ENCODE measurements at regions not wholly inside any gene's neighbourhood (a gene's known extent, or its start where the extent isn't known, plus 50 kb on each side); places are given as distances from the start of the nearest gene placed in this dataset.

DNA sequence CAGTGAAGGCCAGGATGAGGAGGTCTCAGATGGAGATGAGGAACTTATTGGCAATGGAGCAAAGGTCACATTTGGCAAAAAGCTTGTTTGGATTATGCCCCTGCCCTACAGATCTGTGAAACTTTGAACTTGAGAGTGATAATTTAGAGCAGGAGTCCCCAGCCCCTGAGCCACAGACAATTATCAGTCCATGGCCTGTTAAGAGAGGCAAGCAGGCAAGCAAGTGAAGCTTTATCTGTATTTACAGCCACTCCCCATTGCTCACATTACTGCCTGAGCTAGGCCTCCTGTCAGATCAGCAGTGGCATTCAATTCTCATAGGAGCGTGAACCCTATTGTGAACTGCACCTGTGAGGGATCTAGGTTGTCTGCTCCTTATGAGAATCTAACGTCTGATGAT, 1076.9 kb upstream of the TENM4 start:
- DNase-seq (no peak), ATAC-seq (ENCODE audit: low FRiP score in 2 of 2) (no peak)
- TF ChIP-seq POLR2AphosphoS5 (IDR thresholded peaks at IDR 0.05) (no peak), EP300 (IDR thresholded peaks at IDR 0.05) (no peak), POLR2A (IDR thresholded peaks at IDR 0.05) (no peak)
- TF ChIP-seq, protein P1, sequence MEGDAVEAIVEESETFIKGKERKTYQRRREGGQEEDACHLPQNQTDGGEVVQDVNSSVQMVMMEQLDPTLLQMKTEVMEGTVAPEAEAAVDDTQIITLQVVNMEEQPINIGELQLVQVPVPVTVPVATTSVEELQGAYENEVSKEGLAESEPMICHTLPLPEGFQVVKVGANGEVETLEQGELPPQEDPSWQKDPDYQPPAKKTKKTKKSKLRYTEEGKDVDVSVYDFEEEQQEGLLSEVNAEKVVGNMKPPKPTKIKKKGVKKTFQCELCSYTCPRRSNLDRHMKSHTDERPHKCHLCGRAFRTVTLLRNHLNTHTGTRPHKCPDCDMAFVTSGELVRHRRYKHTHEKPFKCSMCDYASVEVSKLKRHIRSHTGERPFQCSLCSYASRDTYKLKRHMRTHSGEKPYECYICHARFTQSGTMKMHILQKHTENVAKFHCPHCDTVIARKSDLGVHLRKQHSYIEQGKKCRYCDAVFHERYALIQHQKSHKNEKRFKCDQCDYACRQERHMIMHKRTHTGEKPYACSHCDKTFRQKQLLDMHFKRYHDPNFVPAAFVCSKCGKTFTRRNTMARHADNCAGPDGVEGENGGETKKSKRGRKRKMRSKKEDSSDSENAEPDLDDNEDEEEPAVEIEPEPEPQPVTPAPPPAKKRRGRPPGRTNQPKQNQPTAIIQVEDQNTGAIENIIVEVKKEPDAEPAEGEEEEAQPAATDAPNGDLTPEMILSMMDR (IDR thresholded peaks at IDR 0.05) = no peak
- Histone ChIP-seq H3K9me3 (no peaks in the 10 kb centered on the region), H3K4me3 (no peak overlapping the region), H3K27me3 (no peaks in the 10 kb centered on the region), H3K27ac (no peak overlapping the region), H3K4me1 (no peaks in the 10 kb centered on the region), H3K36me3 (no peaks in the 10 kb centered on the region)
- WGBS, 2 donors = 79 to 88% methylated on average over 2 of the region's 2 CpGs

- H3K27ac ChIP-seq = no peak overlapping the region
- no peak for TF ChIP-seq POLR2AphosphoS5 (IDR thresholded peaks at IDR 0.05)
- no peak for TF ChIP-seq POLR2A (IDR thresholded peaks at IDR 0.05)
- no peak for TF ChIP-seq EP300 (IDR thresholded peaks at IDR 0.05)
- TF ChIP-seq, protein P1 (IDR thresholded peaks at IDR 0.05) = no peak
- H3K9me3 ChIP-seq = no peaks in the 10 kb centered on the region
- H3K4me3 ChIP-seq = no peak overlapping the region
- DNase-seq (no peak), ATAC-seq (ENCODE audit: low FRiP score in 2 of 2) (no peak)
- no peaks in the 10 kb centered on the region for H3K36me3 ChIP-seq
- 67 to 81% methylated on average over 1 of the region's 1 CpG for WGBS, 2 donors
- no peaks in the 10 kb centered on the region for H3K27me3 ChIP-seq
- no peaks in the 10 kb centered on the region for H3K4me1 ChIP-seq
Observed at GRCh38 chr11:80515097-80515496, 1074.3 kb upstream of the TENM4 start.

- TF ChIP-seq POLR2A (IDR thresholded peaks at IDR 0.05) (no peak), POLR2AphosphoS5 (IDR thresholded peaks at IDR 0.05) (no peak)
- TF ChIP-seq, protein P1 (IDR thresholded peaks at IDR 0.05) = no peak
- no peak overlapping the region for H3K27ac ChIP-seq
- H3K4me1 ChIP-seq = no peaks in the 10 kb centered on the region
- DNase-seq = no peak
- no peaks in the 10 kb centered on the region for H3K36me3 ChIP-seq
- peaks cover 0 to 4% (median 0%) of the 10 kb centered on the region in 4 donors for H3K9me3 ChIP-seq
- 73 to 79% methylated on average over 3 of the region's 3 CpGs for WGBS, 2 donors
- no peak overlapping the region for H3K4me3 ChIP-seq
- no peak for ATAC-seq (ENCODE audit: low FRiP score in 2 of 2)
- H3K27me3 ChIP-seq = no peaks in the 10 kb centered on the region
Observed at GRCh38 chr11:80512491-80512890, 1071.7 kb upstream of the TENM4 start.

DNA sequence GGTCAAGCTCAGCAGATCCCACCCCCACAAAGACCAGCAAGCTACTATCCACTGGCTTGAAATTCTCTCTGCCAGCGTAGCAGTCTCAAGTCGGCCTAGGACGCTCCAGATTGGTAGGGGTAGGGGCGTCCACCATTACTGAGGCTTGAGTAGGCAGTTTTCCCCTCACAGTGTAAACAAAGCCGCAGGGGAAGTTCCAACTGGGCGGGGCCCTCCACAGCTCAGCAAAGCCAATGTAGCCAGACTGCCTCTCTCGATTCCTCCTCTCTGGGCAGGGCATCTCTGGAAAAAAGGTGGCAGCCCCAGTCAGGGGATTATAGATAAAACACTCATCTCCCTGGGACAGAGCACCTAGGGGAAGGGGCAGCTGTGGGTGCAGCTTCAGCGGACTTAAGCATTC, 1064.9 kb upstream of the TENM4 start:
- H3K27ac ChIP-seq = no peak overlapping the region
- no peak overlapping the region for H3K4me3 ChIP-seq
- no peaks in the 10 kb centered on the region for H3K36me3 ChIP-seq
- peaks cover 0 to 8% (median 0%) of the 10 kb centered on the region in 4 donors for H3K9me3 ChIP-seq
- DNase-seq (no peak), ATAC-seq (ENCODE audit: low FRiP score in 2 of 2) (no peak)
- H3K4me1 ChIP-seq = no peaks in the 10 kb centered on the region
- WGBS, 2 donors = 69 to 89% methylated on average over 5 to 8 of the region's 8 CpGs
- H3K27me3 ChIP-seq = no peaks in the 10 kb centered on the region
- TF ChIP-seq, protein P1 (IDR thresholded peaks at IDR 0.05) = no peak
- TF ChIP-seq EP300 (IDR thresholded peaks at IDR 0.05) (no peak), POLR2A (IDR thresholded peaks at IDR 0.05) (no peak), POLR2AphosphoS5 (IDR thresholded peaks at IDR 0.05) (no peak)

GRCh38 chr11:80503990-80504389, 1063.2 kb upstream of the TENM4 start:
- DNase-seq (no peak), ATAC-seq (ENCODE audit: low FRiP score in 2 of 2) (no peak)
- Histone ChIP-seq H3K9me3 (peaks cover 0 to 8% (median 0%) of the 10 kb centered on the region in 4 donors), H3K27me3 (no peaks in the 10 kb centered on the region), H3K36me3 (no peaks in the 10 kb centered on the region), H3K4me3 (no peak overlapping the region), H3K4me1 (no peaks in the 10 kb centered on the region), H3K27ac (no peak overlapping the region)
- no peak for TF ChIP-seq EP300 (IDR thresholded peaks at IDR 0.05)
- TF ChIP-seq POLR2AphosphoS5 (IDR thresholded peaks at IDR 0.05) = no peak
- TF ChIP-seq, protein P1 (IDR thresholded peaks at IDR 0.05) = no peak
- TF ChIP-seq POLR2A (IDR thresholded peaks at IDR 0.05) = no peak
- 57 to 72% methylated on average over 1 of the region's 1 CpG for WGBS, 2 donors
